Mesothelial cell of epicardium (in vitro differentiated cells): ENCODE measurements at regions not wholly inside any gene's neighbourhood (a gene's known extent, or its start where the extent isn't known, plus 50 kb on each side); places are given as distances from the start of the nearest gene placed in this dataset.
"Not testable (repeated sequence)": the region's sequence is repeated elsewhere in the genome, so short reads cannot be mapped to it uniquely, and the experiment has no call there.

Experiments used
- DNase-seq, 2 experiments: peaks; one replicate each; pipeline ENCODE4 v3.0.0; 2021; ENCODE audit warnings: low spot score in 2 of 2; ENCODE audit not compliant: unreplicated experiment in 2 of 2
- H3K27ac Mint-ChIP-seq: 2 replicates; pipeline ENCODE4 v1.8.0; 2021; ENCODE audit warnings: mixed read lengths
- H3K27me3 Mint-ChIP-seq: 2 replicates; pipeline ENCODE4 v1.8.0; 2021; ENCODE audit warnings: low read depth, mixed read lengths
- H3K36me3 Mint-ChIP-seq: 2 replicates; pipeline ENCODE4 v1.8.0; 2021; ENCODE audit warnings: mixed read lengths
- H3K4me1 Mint-ChIP-seq: 2 replicates; pipeline ENCODE4 v1.8.0; 2021; ENCODE audit warnings: mixed read lengths
- H3K4me3 Mint-ChIP-seq: 2 replicates; pipeline ENCODE4 v1.8.0; 2021; ENCODE audit warnings: mild to moderate bottlenecking, moderate library complexity, mixed read lengths
- H3K9me3 Mint-ChIP-seq: 2 replicates; pipeline ENCODE4 v1.8.0; 2021; ENCODE audit warnings: mixed read lengths
- TF ChIP-seq, protein P1 (sequence below): fragments of 200-600 bp; sonication (generic); IDR thresholded peaks from one replicate; pipeline ENCODE4 v1.5.0; 2021; ENCODE audit warnings: antibody characterized with exemption; ENCODE audit not compliant: unreplicated experiment

DNA sequence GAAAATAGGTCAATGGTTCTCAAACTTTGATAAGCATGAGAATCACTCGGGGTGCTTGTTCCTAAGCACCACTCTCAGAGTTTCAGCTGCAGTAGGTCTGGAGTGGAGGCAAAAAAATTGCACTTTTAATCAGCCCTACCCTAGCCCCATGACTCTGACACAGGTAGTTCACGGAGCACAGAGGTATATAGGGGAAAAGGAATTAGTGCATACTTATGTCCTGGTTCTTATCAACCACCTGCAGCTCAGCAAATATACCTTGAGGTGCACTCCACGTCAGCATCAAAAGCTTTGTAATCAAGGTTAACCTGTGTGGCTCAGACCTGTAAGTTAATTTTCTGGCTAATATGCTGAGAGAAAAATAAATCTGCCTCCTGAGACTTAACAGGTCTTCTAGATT is 138.8 kb upstream of the HMGN3 start:
- Mint-ChIP-seq H3K4me1 (peaks cover 41% of the 10 kb centered on the region), H3K9me3 (peaks cover 20% of the 10 kb centered on the region), H3K4me3 (no peak overlapping the region), H3K27ac (no peak overlapping the region), H3K36me3 (peaks cover 5% of the 10 kb centered on the region), H3K27me3 (no peaks in the 10 kb centered on the region)
- TF ChIP-seq, protein P1, sequence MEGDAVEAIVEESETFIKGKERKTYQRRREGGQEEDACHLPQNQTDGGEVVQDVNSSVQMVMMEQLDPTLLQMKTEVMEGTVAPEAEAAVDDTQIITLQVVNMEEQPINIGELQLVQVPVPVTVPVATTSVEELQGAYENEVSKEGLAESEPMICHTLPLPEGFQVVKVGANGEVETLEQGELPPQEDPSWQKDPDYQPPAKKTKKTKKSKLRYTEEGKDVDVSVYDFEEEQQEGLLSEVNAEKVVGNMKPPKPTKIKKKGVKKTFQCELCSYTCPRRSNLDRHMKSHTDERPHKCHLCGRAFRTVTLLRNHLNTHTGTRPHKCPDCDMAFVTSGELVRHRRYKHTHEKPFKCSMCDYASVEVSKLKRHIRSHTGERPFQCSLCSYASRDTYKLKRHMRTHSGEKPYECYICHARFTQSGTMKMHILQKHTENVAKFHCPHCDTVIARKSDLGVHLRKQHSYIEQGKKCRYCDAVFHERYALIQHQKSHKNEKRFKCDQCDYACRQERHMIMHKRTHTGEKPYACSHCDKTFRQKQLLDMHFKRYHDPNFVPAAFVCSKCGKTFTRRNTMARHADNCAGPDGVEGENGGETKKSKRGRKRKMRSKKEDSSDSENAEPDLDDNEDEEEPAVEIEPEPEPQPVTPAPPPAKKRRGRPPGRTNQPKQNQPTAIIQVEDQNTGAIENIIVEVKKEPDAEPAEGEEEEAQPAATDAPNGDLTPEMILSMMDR, result no peak
- no peak for DNase-seq

DNA sequence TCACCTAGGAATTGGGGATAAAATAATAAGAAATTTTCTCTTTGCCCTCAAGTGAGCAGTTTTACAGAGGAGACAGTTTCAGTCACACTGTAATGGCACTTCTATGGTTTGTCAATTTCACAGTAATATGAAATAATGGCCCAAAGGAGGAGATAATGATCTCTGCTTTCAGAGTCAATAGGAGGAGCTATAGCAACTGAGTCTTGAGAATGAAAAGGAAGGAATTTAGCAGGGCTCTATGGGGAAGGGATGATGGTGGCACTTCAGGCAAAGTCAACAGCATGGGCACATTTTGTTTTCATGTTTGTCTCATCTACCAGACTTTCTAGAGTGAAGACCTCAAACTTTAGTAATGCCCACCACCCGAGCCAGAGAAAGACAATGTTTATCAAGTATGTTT is 138.3 kb upstream of the HMGN3 start:
- peaks cover 37% of the 10 kb centered on the region for H3K4me1 Mint-ChIP-seq
- TF ChIP-seq, protein P1, result no peak
- H3K27ac Mint-ChIP-seq, result no peak overlapping the region
- no peaks in the 10 kb centered on the region for H3K27me3 Mint-ChIP-seq
- H3K36me3 Mint-ChIP-seq, result peaks cover 5% of the 10 kb centered on the region
- no peak for DNase-seq
- peaks cover 23% of the 10 kb centered on the region for H3K9me3 Mint-ChIP-seq
- H3K4me3 Mint-ChIP-seq, result no peak overlapping the region

DNA sequence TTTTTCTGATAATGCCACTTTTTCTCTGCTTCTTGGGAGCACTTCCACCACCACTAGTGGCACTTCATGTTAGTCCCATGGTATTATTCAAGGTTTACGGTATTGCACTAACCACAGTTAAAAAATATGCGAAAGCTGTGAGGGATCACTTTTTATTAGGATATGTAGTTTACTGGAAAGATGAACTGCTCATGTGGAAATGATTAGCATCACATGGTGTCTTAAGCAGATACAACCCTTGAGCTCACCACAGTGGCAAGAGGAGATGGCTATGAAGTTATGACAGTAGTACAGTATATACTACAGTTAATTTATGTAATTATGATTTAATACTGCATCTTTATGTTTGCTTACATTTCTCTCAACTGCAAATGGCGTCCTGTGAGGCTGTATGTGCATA is 134.5 kb upstream of the HMGN3 start:
- peaks cover 15% of the 10 kb centered on the region for H3K36me3 Mint-ChIP-seq
- no peak overlapping the region for H3K4me3 Mint-ChIP-seq
- TF ChIP-seq, protein P1, result no peak
- H3K4me1 Mint-ChIP-seq, result peaks cover 15% of the 10 kb centered on the region
- H3K27me3 Mint-ChIP-seq, result no peaks in the 10 kb centered on the region
- no peak overlapping the region for H3K27ac Mint-ChIP-seq
- H3K9me3 Mint-ChIP-seq, result peaks cover 45% of the 10 kb centered on the region
- no peak for DNase-seq

DNA sequence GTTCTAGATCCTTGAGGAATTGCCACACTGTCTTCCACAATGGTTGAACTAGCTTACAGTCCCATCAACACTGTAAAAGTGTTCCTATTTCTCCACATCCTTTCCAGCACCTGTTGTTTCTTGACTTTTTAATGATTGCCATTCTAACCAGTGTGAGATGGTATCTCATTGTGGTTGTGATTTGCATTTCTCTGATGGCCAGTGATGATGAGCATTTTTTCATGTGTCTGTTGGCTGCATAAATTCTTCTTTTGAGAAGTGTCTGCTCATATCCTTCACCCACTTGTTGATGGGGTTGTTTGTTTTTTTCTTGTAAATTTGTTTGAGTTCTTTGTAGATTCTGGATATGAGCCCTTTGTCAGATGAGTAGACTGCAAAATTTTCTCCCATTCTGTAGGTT is 129.0 kb upstream of the HMGN3 start:
- not testable (repeated sequence) for H3K4me1 Mint-ChIP-seq, DNase-seq, H3K27me3 Mint-ChIP-seq, H3K27ac Mint-ChIP-seq, H3K4me3 Mint-ChIP-seq
- peaks cover 16% of the 10 kb centered on the region for H3K36me3 Mint-ChIP-seq
- peaks cover 52% of the 10 kb centered on the region for H3K9me3 Mint-ChIP-seq

DNA sequence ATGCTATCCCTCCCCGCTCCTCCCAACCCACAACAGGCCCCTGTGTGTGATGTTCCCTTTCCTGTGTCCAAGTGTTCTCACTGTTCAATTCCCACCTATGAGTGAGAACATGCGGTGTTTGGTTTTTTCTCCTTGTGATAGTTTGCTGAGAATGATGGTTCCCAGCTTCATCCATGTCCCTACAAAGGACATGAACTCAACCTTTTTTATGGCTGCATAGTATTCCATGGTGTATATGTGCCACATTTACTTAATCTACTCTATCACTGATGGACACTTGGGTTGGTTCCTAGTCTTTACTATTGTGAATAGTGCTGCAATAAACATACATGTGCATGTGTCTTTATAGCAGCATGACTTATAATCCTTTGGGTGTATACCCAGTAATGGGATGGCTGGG is 126.6 kb upstream of the HMGN3 start:
- H3K36me3 Mint-ChIP-seq, H3K27ac Mint-ChIP-seq, DNase-seq, H3K4me3 Mint-ChIP-seq, H3K4me1 Mint-ChIP-seq, H3K27me3 Mint-ChIP-seq: not testable (repeated sequence)
- H3K9me3 Mint-ChIP-seq, result peaks cover 35% of the 10 kb centered on the region

DNA sequence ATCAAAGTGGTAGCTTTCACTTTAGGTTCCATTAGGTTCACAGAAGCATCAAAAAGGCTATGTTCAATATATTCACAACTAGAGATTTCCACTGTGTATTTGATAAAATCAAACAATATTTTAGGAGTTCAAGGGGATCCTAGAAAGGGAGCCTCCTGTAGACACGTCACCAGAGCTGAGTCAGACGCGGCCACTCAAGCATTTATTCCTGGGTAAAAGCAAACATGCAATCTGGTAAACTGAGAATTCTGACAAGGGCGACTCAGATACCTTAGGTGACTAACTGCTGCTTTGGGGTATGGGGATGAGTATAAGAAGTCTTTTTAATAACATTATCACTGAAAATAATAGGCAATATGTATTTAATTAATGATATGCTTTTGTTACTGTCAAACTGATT is 118.7 kb upstream of the HMGN3 start:
- peaks cover 37% of the 10 kb centered on the region for H3K9me3 Mint-ChIP-seq
- H3K36me3 Mint-ChIP-seq, result no peaks in the 10 kb centered on the region
- no peak overlapping the region for H3K27ac Mint-ChIP-seq
- DNase-seq, result no peak
- H3K4me3 Mint-ChIP-seq, result no peak overlapping the region
- TF ChIP-seq, protein P1, result no peak
- H3K27me3 Mint-ChIP-seq, result no peaks in the 10 kb centered on the region
- H3K4me1 Mint-ChIP-seq, result peaks cover 4% of the 10 kb centered on the region

DNA sequence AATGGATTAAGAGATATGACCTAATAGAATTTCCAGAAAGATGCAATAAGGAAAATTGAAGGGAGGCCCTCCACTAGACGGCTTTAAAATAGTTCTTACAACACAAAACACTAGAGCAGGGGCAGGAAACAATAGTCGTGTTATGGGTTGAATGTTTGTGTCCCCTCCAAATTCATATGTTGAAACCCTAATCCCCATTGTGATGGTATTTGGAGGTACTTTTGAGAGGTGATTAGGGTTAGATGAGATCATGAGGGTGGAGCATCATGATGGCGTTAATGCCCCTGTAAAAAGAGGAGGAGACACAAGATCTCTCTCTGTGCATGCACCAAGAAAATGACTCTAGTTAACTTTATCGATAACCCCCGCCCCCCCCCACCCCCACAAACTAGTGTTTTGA is 104.0 kb upstream of the HMGN3 start:
- TF ChIP-seq, protein P1, result no peak
- Mint-ChIP-seq H3K4me1 (peaks cover 4% of the 10 kb centered on the region), H3K9me3 (peaks cover 4% of the 10 kb centered on the region), H3K4me3 (no peak overlapping the region), H3K27me3 (no peaks in the 10 kb centered on the region), H3K27ac (no peak overlapping the region), H3K36me3 (no peaks in the 10 kb centered on the region)
- no peak for DNase-seq
